ENCODE measurements at regions not wholly inside any gene's neighbourhood (a gene's known extent, or its start where the extent isn't known, plus 50 kb on each side); places are given as distances from the start of the nearest gene placed in this dataset.

DNA sequence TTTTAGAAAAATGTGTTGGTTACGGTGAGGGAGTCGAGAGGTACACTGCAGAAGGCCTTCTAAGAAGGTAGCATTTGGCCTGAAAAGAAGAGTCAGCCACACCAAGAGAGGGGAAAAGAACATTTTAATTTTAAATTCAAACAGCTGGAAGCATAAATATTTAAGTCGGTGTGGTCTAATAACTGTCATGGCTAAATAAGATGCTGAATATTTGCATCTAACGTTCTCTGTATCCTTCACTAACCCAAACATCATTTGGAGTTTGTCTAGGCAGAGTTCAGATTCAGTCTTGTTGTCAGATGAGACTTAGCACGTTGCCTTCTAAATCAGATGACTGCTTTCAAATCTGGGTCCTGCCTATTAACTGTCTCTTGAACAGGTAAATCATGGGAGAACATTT lies 583.3 kb downstream of the DIPK2A start:
- Histone ChIP-seq H3K9ac (ENCODE audit: low read depth in 1 of 2, low read length in 2 of 2) (no peak overlapping the region), H3K4me3 (ENCODE audit: low read depth in 1 of 3, low read length in 3 of 3) (no peak overlapping the region), H3K9me3 (ENCODE audit: control insufficient read depth in 4 of 4, low read length in 3 of 4) (no peaks in the 10 kb centered on the region), H3K27me3 (ENCODE audit: control insufficient read depth in 4 of 4, insufficient read depth in 4 of 4, low read length in 3 of 4) (no peaks in the 10 kb centered on the region), H3K27ac (ENCODE audit: low read depth in 1 of 2, low read length in 2 of 2) (no peak overlapping the region), H3K36me3 (ENCODE audit: control insufficient read depth in 4 of 4, insufficient read depth in 3 of 4, low read depth in 1 of 4, low read length in 3 of 4) (no peaks in the 10 kb centered on the region), H3K4me1 (ENCODE audit: control insufficient read depth in 4 of 4, insufficient read depth in 4 of 4, low read length in 3 of 4) (no peaks in the 10 kb centered on the region)
- TF ChIP-seq JUND (IDR thresholded peaks at IDR 0.05) (no peak), SP1 (IDR thresholded peaks at IDR 0.05) (no peak), CTCF (IDR thresholded peaks at IDR 0.05; ENCODE audit: low read depth, low read length, missing input control) (no peak), FOXA2 (IDR thresholded peaks at IDR 0.05) (no peak), EGR1 (IDR thresholded peaks at IDR 0.05; ENCODE audit: low read depth in 2 of 2) (no peak), GABPA (IDR thresholded peaks at IDR 0.05 in 1 of 2, conservative IDR thresholded peaks at IDR 0.05 in 1 of 2) (no peak), HNF4A (conservative IDR thresholded peaks at IDR 0.05) (no peak), ATF3 (IDR thresholded peaks at IDR 0.05) (no peak), TAF1 (conservative IDR thresholded peaks at IDR 0.05) (no peak), RAD21 (IDR thresholded peaks at IDR 0.05) (no peak), RXRA (IDR thresholded peaks at IDR 0.05) (no peak), FOXA1 (IDR thresholded peaks at IDR 0.05) (no peak), YY1 (IDR thresholded peaks at IDR 0.05) (no peak)
- TF ChIP-seq, protein P1, sequence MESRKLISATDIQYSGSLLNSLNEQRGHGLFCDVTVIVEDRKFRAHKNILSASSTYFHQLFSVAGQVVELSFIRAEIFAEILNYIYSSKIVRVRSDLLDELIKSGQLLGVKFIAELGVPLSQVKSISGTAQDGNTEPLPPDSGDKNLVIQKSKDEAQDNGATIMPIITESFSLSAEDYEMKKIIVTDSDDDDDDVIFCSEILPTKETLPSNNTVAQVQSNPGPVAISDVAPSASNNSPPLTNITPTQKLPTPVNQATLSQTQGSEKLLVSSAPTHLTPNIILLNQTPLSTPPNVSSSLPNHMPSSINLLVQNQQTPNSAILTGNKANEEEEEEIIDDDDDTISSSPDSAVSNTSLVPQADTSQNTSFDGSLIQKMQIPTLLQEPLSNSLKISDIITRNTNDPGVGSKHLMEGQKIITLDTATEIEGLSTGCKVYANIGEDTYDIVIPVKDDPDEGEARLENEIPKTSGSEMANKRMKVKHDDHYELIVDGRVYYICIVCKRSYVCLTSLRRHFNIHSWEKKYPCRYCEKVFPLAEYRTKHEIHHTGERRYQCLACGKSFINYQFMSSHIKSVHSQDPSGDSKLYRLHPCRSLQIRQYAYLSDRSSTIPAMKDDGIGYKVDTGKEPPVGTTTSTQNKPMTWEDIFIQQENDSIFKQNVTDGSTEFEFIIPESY (IDR thresholded peaks at IDR 0.05): no peak
- TF ChIP-seq, protein P2, sequence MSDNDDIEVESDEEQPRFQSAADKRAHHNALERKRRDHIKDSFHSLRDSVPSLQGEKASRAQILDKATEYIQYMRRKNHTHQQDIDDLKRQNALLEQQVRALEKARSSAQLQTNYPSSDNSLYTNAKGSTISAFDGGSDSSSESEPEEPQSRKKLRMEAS (IDR thresholded peaks at IDR 0.05): no peak
- TF ChIP-seq, protein P3, sequence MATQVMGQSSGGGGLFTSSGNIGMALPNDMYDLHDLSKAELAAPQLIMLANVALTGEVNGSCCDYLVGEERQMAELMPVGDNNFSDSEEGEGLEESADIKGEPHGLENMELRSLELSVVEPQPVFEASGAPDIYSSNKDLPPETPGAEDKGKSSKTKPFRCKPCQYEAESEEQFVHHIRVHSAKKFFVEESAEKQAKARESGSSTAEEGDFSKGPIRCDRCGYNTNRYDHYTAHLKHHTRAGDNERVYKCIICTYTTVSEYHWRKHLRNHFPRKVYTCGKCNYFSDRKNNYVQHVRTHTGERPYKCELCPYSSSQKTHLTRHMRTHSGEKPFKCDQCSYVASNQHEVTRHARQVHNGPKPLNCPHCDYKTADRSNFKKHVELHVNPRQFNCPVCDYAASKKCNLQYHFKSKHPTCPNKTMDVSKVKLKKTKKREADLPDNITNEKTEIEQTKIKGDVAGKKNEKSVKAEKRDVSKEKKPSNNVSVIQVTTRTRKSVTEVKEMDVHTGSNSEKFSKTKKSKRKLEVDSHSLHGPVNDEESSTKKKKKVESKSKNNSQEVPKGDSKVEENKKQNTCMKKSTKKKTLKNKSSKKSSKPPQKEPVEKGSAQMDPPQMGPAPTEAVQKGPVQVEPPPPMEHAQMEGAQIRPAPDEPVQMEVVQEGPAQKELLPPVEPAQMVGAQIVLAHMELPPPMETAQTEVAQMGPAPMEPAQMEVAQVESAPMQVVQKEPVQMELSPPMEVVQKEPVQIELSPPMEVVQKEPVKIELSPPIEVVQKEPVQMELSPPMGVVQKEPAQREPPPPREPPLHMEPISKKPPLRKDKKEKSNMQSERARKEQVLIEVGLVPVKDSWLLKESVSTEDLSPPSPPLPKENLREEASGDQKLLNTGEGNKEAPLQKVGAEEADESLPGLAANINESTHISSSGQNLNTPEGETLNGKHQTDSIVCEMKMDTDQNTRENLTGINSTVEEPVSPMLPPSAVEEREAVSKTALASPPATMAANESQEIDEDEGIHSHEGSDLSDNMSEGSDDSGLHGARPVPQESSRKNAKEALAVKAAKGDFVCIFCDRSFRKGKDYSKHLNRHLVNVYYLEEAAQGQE (IDR thresholded peaks at IDR 0.05): no peak
- WGBS: 85% methylated on average over 5 of the region's 5 CpGs
- DNase-seq (ENCODE audit: low spot score): no peak

DNA sequence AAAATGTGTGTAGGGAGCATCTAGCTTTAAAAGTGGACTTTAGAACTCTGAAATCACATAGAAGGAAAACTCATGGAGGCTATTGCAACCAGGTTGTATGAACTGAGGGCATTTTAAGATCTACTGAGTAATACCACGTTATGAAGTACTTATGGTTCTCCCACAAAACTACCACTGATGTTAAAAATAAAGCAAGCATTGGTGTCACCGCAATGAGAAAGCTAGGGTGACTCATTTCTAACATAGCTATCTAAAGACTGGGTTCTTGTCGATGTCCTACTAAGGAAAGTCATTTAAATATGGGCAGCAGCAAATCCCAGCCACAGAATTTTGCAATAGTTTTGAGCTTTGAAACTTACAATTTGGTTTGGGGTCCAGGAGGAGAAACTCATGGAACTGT lies 584.8 kb downstream of the DIPK2A start:
- no peak overlapping the region for H3K27ac ChIP-seq (ENCODE audit: low read depth in 1 of 2, low read length in 2 of 2)
- H3K4me3 ChIP-seq (ENCODE audit: low read depth in 1 of 3, low read length in 3 of 3): no peak overlapping the region
- WGBS: 83% methylated on average over 3 of the region's 3 CpGs
- no peaks in the 10 kb centered on the region for H3K4me1 ChIP-seq (ENCODE audit: control insufficient read depth in 4 of 4, insufficient read depth in 4 of 4, low read length in 3 of 4)
- no peak for DNase-seq (ENCODE audit: low spot score)
- no peaks in the 10 kb centered on the region for H3K27me3 ChIP-seq (ENCODE audit: control insufficient read depth in 4 of 4, insufficient read depth in 4 of 4, low read length in 3 of 4)
- H3K9ac ChIP-seq (ENCODE audit: low read depth in 1 of 2, low read length in 2 of 2): no peak overlapping the region
- TF ChIP-seq HNF4A (conservative IDR thresholded peaks at IDR 0.05) (no peak), TAF1 (conservative IDR thresholded peaks at IDR 0.05) (no peak), RXRA (IDR thresholded peaks at IDR 0.05) (no peak), CTCF (IDR thresholded peaks at IDR 0.05; ENCODE audit: low read depth, low read length, missing input control) (no peak), EGR1 (IDR thresholded peaks at IDR 0.05; ENCODE audit: low read depth in 2 of 2) (no peak), JUND (IDR thresholded peaks at IDR 0.05) (no peak)
- TF ChIP-seq, protein P3 (IDR thresholded peaks at IDR 0.05): no peak
- TF ChIP-seq, protein P2 (IDR thresholded peaks at IDR 0.05): no peak
- no peaks in the 10 kb centered on the region for H3K9me3 ChIP-seq (ENCODE audit: control insufficient read depth in 4 of 4, low read length in 3 of 4)
- H3K36me3 ChIP-seq (ENCODE audit: control insufficient read depth in 4 of 4, insufficient read depth in 3 of 4, low read depth in 1 of 4, low read length in 3 of 4): no peaks in the 10 kb centered on the region
